SK-N-SH treated with all-trans-retinoic acid at 6 μM for 48 hours (cell line): ENCODE measurements at regions not wholly inside any gene's neighbourhood (a gene's known extent, or its start where the extent isn't known, plus 50 kb on each side); places are given as distances from the start of the nearest gene placed in this dataset.

Experiments
- ATAC-seq: fragments of 200-7000 bp; cut with Tn5 transposase; 3 replicates; pipeline ENCODE4 v1.9.1; 2020; ENCODE audit warnings: mild to moderate bottlenecking, moderate library complexity
- ARNTL ChIP-seq: fragments of 450-650 bp; formaldehyde crosslinking; IDR thresholded peaks from 2 replicates; pipeline ENCODE4 v1.5.0; 2020; ENCODE audit warnings: low read depth, mild to moderate bottlenecking, moderate library complexity, borderline replicate concordance
- BACH2 ChIP-seq: fragments of 250-450 bp; sonication (Bioruptor Pico); IDR thresholded peaks from 2 replicates; pipeline ENCODE4 v1.9.0; 2021; ENCODE audit warnings: mild to moderate bottlenecking, borderline replicate concordance
- CREB5 ChIP-seq: fragments of 250-450 bp; sonication (Bioruptor Pico); IDR thresholded peaks from 2 replicates; pipeline ENCODE4 v1.5.1; 2020; ENCODE audit warnings: low read depth, mild to moderate bottlenecking, moderate library complexity
- CSDC2 ChIP-seq: fragments of 250-450 bp; sonication (Bioruptor Pico); IDR thresholded peaks from 2 replicates; pipeline ENCODE4 v1.5.0; 2020; ENCODE audit warnings: mild to moderate bottlenecking, moderate library complexity
- CSRNP3 ChIP-seq: fragments of 250-450 bp; sonication (Bioruptor Pico); IDR thresholded peaks from 2 replicates; pipeline ENCODE4 v1.5.1; 2021; ENCODE audit warnings: mild to moderate bottlenecking, moderate library complexity
- ESRRG ChIP-seq: fragments of 250-450 bp; sonication (Bioruptor Pico); IDR thresholded peaks from 2 replicates; pipeline ENCODE4 v1.6.1; 2021; ENCODE audit warnings: mild to moderate bottlenecking
- GLIS3 ChIP-seq: fragments of 250-450 bp; sonication (Bioruptor Pico); IDR thresholded peaks from 2 replicates; pipeline ENCODE4 v1.5.0; 2020; ENCODE audit warnings: mild to moderate bottlenecking, moderate library complexity
- ISL1 ChIP-seq: fragments of 250-450 bp; sonication (Bioruptor Pico); IDR thresholded peaks from 2 replicates; pipeline ENCODE4 v2.1.2; 2022; ENCODE audit warnings: mild to moderate bottlenecking, moderate library complexity
- OSR1 ChIP-seq: fragments of 250-450 bp; sonication (Bioruptor Pico); IDR thresholded peaks from 2 replicates; pipeline ENCODE4 v1.8.0; 2022; ENCODE audit warnings: moderate library complexity, mild to moderate bottlenecking, inconsistent platforms
- PATZ1 ChIP-seq: fragments of 250-450 bp; sonication (Bioruptor Pico); IDR thresholded peaks from 2 replicates; pipeline ENCODE4 v1.8.0; 2020; ENCODE audit warnings: mild to moderate bottlenecking, moderate library complexity, borderline replicate concordance
- PPARA ChIP-seq: fragments of 250-450 bp; sonication (Bioruptor Pico); IDR thresholded peaks from 2 replicates; pipeline ENCODE4 v1.5.0; 2020; ENCODE audit warnings: mild to moderate bottlenecking, borderline replicate concordance
- RARB ChIP-seq: fragments of 250-450 bp; sonication (Bioruptor Pico); IDR thresholded peaks from 2 replicates; pipeline ENCODE4 v1.8.0; 2021; ENCODE audit warnings: mild to moderate bottlenecking, moderate library complexity
- SNAI2 ChIP-seq: fragments of 250-450 bp; sonication (Bioruptor Pico); IDR thresholded peaks from 2 replicates; pipeline ENCODE4 v1.5.0; 2020; ENCODE audit warnings: mild to moderate bottlenecking, moderate library complexity
- TCF4 ChIP-seq: fragments of 250-450 bp; sonication (Bioruptor Pico); IDR thresholded peaks from 2 replicates; pipeline ENCODE4 v1.8.0; 2021; ENCODE audit warnings: mild to moderate bottlenecking, moderate library complexity, borderline replicate concordance
- TOX ChIP-seq: fragments of 250-450 bp; sonication (Bioruptor Pico); IDR thresholded peaks from 2 replicates; pipeline ENCODE4 v1.8.0; 2021; ENCODE audit warnings: mild to moderate bottlenecking, moderate library complexity, borderline replicate concordance
- TSHZ2 ChIP-seq: fragments of 250-450 bp; sonication (Bioruptor Pico); IDR thresholded peaks from 2 replicates; pipeline ENCODE4 v1.5.0; 2020; ENCODE audit warnings: mild to moderate bottlenecking, moderate library complexity
- ZC3H10 ChIP-seq: fragments of 250-450 bp; sonication (Bioruptor Pico); IDR thresholded peaks from 2 replicates; pipeline ENCODE4 v1.5.1; 2021; ENCODE audit warnings: mild to moderate bottlenecking, moderate library complexity
- ZFP3 ChIP-seq: fragments of 250-450 bp; sonication (Bioruptor Pico); IDR thresholded peaks from 2 replicates; pipeline ENCODE4 v1.5.0; 2020; ENCODE audit warnings: mild to moderate bottlenecking, moderate library complexity
- ZFP30 ChIP-seq: fragments of 450-650 bp; formaldehyde crosslinking; IDR thresholded peaks from 2 replicates; pipeline ENCODE4 v1.5.0; 2022; ENCODE audit warnings: mild to moderate bottlenecking, moderate library complexity
- ZNF565 ChIP-seq: fragments of 450-650 bp; formaldehyde crosslinking; conservative IDR thresholded peaks from 2 replicates; pipeline ENCODE4 v1.5.0; 2020; ENCODE audit warnings: low read depth, mild to moderate bottlenecking, moderate library complexity
- ZNF70 ChIP-seq: fragments of 450-650 bp; formaldehyde crosslinking; IDR thresholded peaks from 2 replicates; pipeline ENCODE4 v1.5.0; 2020; ENCODE audit warnings: mild to moderate bottlenecking, moderate library complexity
- ZNF8 ChIP-seq: fragments of 450-650 bp; formaldehyde crosslinking; IDR thresholded peaks from 2 replicates; pipeline ENCODE4 v1.5.0; 2020; ENCODE audit warnings: mild to moderate bottlenecking, moderate library complexity
- TF ChIP-seq, protein P1 (sequence below): fragments of 250-450 bp; sonication (Bioruptor Pico); IDR thresholded peaks from 2 replicates; pipeline ENCODE4 v1.8.0; 2021; ENCODE audit warnings: low read depth, mild to moderate bottlenecking, moderate library complexity, borderline replicate concordance

DNA sequence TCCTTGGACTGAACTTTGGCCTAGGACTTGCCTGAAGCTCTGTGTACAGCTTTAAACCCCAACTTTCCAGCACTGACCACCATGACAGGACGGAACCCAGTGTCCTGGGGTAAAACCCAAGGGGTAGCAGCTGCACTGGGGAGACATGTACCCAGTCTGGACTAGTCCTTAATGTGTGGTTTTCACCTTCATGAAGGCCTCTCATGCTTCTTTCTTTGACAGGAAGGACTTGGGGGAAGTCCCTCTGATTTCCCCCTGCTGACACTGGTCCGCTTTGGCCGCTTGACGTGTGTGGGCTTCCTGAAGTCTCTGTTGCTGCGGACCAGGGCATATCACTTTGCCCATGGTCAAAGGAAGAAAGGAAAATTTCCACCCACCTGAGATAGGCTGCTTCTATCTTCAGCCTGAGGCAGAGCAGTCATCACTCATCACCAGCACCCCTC, 66.3 kb upstream of the PRDX6 start:
- ATAC-seq, result no peak
- TF ChIP-seq GLIS3 (no peak), CSDC2 (no peak), ZNF70 (CRISPR knock-in tag) (no peak), ZFP30 (CRISPR knock-in tag) (no peak), ZC3H10 (CRISPR knock-in tag) (no peak), BACH2 (CRISPR knock-in tag) (no peak), TOX (CRISPR knock-in tag) (no peak), CREB5 (CRISPR knock-in tag) (no peak), ISL1 (no peak), TCF4 (CRISPR knock-in tag) (no peak), CSRNP3 (CRISPR knock-in tag) (no peak), TSHZ2 (CRISPR knock-in tag) (no peak), PATZ1 (no peak), SNAI2 (CRISPR knock-in tag) (no peak), ZNF565 (no peak), ZNF8 (no peak), ESRRG (CRISPR knock-in tag) (no peak), ARNTL (CRISPR knock-in tag) (no peak), PPARA (no peak)
- TF ChIP-seq, protein P1, sequence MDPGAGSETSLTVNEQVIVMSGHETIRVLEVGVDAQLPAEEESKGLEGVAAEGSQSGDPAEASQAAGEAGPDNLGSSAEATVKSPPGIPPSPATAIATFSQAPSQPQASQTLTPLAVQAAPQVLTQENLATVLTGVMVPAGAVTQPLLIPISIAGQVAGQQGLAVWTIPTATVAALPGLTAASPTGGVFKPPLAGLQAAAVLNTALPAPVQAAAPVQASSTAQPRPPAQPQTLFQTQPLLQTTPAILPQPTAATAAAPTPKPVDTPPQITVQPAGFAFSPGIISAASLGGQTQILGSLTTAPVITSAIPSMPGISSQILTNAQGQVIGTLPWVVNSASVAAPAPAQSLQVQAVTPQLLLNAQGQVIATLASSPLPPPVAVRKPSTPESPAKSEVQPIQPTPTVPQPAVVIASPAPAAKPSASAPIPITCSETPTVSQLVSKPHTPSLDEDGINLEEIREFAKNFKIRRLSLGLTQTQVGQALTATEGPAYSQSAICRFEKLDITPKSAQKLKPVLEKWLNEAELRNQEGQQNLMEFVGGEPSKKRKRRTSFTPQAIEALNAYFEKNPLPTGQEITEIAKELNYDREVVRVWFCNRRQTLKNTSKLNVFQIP (CRISPR knock-in tag), result no peak

DNA sequence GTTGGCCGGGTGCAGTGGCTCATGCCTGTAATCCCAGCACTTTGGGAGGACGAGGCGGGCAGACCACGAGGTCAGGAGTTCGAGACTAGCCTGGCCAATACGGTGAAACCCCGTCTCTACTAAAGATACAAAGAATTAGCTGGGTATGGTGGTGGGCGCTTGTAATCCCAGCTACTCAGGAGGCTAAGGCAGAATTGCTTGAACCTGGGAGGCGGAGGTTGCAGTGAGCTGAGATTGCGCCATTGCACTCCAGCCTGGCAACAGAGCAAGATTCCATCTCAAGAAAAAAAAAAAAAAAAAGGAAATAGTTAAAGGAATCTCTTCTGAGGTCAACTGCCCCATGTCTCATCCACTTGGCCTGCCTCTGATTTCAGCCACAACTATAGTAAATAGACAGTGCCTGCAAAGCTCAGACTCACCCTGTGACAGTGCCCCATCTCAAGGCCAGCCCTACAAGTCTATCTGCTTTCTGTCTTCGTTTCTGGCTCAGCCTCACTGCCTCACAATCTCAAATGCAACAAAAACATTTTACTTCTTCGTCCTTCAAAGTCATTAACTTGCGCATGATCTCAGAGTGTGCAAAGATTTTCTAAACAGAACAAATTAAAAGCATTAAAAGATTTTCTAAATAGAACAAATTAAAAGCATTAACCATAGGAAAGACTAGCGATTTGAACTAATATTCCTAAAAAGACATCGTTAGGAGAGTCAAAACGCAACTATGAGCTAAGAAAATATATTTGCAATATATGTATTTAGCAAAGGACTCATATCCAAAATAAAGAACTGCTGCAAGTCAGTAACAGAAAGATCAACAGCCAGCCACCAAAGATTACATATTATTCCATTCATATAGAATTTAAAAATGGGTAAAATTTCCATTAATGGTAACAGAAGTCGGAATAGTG, 65.0 kb upstream of the PRDX6 start:
- ATAC-seq, result peak; percentile 52
- TF ChIP-seq OSR1 (no peak), TCF4 (CRISPR knock-in tag) (no peak), ZNF565 (no peak), PATZ1 (no peak), TOX (CRISPR knock-in tag) (no peak), GLIS3 (no peak), CSRNP3 (CRISPR knock-in tag) (no peak), RARB (CRISPR knock-in tag) (no peak), CREB5 (CRISPR knock-in tag) (no peak), CSDC2 (no peak), ESRRG (CRISPR knock-in tag) (no peak), ZFP3 (no peak), ARNTL (CRISPR knock-in tag) (no peak)
